ENCODE measurements at regions not wholly inside any gene's neighbourhood (a gene's known extent, or its start where the extent isn't known, plus 50 kb on each side); places are given as distances from the start of the nearest gene placed in this dataset.

DNA sequence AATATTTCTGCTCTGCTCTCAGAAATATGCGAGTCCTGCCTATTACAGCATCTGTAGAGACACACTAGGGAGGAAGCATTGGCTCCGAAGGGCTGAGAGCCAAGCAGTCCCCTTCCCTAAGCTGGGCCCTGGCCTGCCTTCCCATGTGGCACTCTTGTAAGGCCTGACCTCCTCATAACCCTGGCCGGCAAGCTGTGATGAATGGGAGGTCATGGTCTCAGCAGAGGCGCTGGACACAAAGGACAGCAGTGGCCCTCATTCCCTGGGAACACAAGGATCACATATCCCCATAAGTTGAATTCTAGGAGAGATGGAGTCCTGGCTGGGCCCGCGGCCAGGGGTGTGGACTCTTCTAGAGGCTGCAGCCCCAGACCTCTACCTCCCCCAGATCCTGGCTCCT, 483.3 kb downstream of the ZNF536 start:
- no peak overlapping the region for H3K9ac ChIP-seq (ENCODE audit: low read depth in 1 of 2, low read length in 2 of 2)
- H3K4me3 ChIP-seq (ENCODE audit: low read depth in 1 of 2, low read length in 2 of 2) = no peak overlapping the region
- no peaks in the 10 kb centered on the region for H3K27me3 ChIP-seq (ENCODE audit: control insufficient read depth in 1 of 2, insufficient read depth in 2 of 2, low read length in 2 of 2)
- H3K9me3 ChIP-seq (ENCODE audit: control insufficient read depth in 1 of 2, low read length in 2 of 2) = no peaks in the 10 kb centered on the region
- no peak overlapping the region for H3K27ac ChIP-seq (ENCODE audit: low read depth, low read length)
- no peaks in the 10 kb centered on the region for H3K36me3 ChIP-seq (ENCODE audit: control insufficient read depth in 1 of 2, insufficient read depth in 2 of 2, low read length in 2 of 2)
- no peaks in the 10 kb centered on the region for H3K4me1 ChIP-seq (ENCODE audit: control insufficient read depth in 1 of 2, insufficient read depth in 2 of 2, low read length in 2 of 2)

DNA sequence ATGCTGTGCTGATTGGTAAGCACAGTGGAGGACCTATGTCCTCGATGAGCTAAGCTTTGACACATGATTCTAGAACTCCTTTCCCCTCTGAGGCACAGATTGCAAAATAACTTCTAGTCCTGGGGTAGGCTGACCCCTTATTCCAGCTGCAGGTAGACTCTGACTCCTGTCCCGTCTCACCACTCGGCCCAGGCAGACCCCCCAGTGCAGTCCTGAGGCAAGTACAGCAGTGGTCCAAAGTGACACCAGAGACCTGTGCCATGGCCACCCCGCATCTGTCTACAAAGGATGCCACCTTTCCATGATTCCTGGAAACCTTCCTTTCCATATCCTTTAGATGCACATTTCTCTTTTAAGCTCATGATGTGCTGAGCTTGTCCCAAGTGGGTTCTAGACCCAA, 482.5 kb downstream of the ZNF536 start:
- Histone ChIP-seq H3K4me3 (ENCODE audit: low read depth in 1 of 2, low read length in 2 of 2) (no peak overlapping the region), H3K9me3 (ENCODE audit: control insufficient read depth in 1 of 2, low read length in 2 of 2) (no peaks in the 10 kb centered on the region), H3K36me3 (ENCODE audit: control insufficient read depth in 1 of 2, insufficient read depth in 2 of 2, low read length in 2 of 2) (no peaks in the 10 kb centered on the region), H3K27ac (ENCODE audit: low read depth, low read length) (no peak overlapping the region), H3K9ac (ENCODE audit: low read depth in 1 of 2, low read length in 2 of 2) (no peak overlapping the region), H3K4me1 (ENCODE audit: control insufficient read depth in 1 of 2, insufficient read depth in 2 of 2, low read length in 2 of 2) (no peaks in the 10 kb centered on the region), H3K27me3 (ENCODE audit: control insufficient read depth in 1 of 2, insufficient read depth in 2 of 2, low read length in 2 of 2) (no peaks in the 10 kb centered on the region)

DNA sequence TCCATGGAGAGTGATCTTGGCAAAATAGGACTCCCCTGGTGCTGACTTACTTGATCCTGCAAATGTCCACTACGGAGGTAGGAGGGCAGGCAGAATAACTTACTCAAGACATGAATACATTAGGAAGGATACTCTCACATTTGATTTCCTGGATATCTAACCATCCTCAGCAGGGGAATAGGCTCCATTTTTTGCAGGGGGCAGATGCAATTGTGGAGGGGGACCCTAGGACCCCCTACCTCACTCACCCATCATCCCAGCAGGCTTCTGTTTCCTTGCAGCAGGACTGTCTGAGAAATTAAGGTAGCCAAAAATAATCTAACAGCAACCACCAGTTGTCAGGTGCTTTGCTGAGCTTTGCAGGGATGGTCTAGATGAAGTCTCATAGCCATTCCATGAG, 482.0 kb downstream of the ZNF536 start:
- no peaks in the 10 kb centered on the region for H3K9me3 ChIP-seq (ENCODE audit: control insufficient read depth in 1 of 2, low read length in 2 of 2)
- no peaks in the 10 kb centered on the region for H3K27me3 ChIP-seq (ENCODE audit: control insufficient read depth in 1 of 2, insufficient read depth in 2 of 2, low read length in 2 of 2)
- no peak overlapping the region for H3K27ac ChIP-seq (ENCODE audit: low read depth, low read length)
- H3K4me1 ChIP-seq (ENCODE audit: control insufficient read depth in 1 of 2, insufficient read depth in 2 of 2, low read length in 2 of 2) = no peaks in the 10 kb centered on the region
- H3K4me3 ChIP-seq (ENCODE audit: low read depth in 1 of 2, low read length in 2 of 2) = no peak overlapping the region
- H3K9ac ChIP-seq (ENCODE audit: low read depth in 1 of 2, low read length in 2 of 2) = no peak overlapping the region
- no peaks in the 10 kb centered on the region for H3K36me3 ChIP-seq (ENCODE audit: control insufficient read depth in 1 of 2, insufficient read depth in 2 of 2, low read length in 2 of 2)

DNA sequence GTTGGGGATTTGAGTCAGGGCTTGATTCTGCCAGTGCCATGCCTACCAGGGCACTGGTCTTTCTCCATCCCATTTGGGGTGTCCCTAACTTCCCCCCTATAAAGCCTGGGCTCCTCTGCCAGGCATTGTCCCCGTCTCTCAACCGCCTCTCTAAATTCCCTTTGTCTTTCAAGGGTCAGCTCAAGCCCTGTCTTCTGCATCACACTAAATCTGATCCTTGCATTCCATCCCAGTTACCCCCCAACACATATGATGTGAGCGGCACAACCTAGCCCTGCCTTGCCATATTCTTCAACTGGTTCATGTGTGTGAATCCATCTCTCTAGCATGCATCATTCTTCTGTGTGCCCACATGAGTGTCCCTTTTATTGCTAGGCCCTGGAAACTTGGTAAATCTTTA, 480.9 kb downstream of the ZNF536 start:
- Histone ChIP-seq H3K4me1 (ENCODE audit: control insufficient read depth in 1 of 2, insufficient read depth in 2 of 2, low read length in 2 of 2) (no peaks in the 10 kb centered on the region), H3K4me3 (ENCODE audit: low read depth in 1 of 2, low read length in 2 of 2) (no peak overlapping the region), H3K36me3 (ENCODE audit: control insufficient read depth in 1 of 2, insufficient read depth in 2 of 2, low read length in 2 of 2) (no peaks in the 10 kb centered on the region), H3K9ac (ENCODE audit: low read depth in 1 of 2, low read length in 2 of 2) (no peak overlapping the region), H3K27ac (ENCODE audit: low read depth, low read length) (no peak overlapping the region), H3K27me3 (ENCODE audit: control insufficient read depth in 1 of 2, insufficient read depth in 2 of 2, low read length in 2 of 2) (no peaks in the 10 kb centered on the region), H3K9me3 (ENCODE audit: control insufficient read depth in 1 of 2, low read length in 2 of 2) (no peaks in the 10 kb centered on the region)

DNA sequence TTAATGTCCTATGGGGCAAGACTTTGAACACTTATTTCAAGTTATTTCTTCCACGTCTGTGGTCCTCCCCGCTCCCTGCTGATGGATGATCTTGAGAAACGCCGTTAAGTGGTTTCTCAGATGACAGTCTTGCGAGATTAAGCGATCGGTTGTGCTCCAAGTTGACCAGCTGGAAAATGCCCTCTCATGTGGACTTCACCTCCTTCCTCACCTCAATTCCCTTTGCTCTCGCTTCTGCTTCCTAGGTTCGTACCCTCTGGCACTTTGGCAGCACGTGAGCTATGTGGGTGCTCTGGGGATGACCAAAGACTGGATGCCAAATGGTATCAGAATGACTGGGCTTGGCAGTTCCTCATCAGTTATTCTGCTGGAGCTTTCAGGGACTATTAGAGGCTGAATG, 480.0 kb downstream of the ZNF536 start:
- H3K9ac ChIP-seq (ENCODE audit: low read depth in 1 of 2, low read length in 2 of 2) = no peak overlapping the region
- H3K4me1 ChIP-seq (ENCODE audit: control insufficient read depth in 1 of 2, insufficient read depth in 2 of 2, low read length in 2 of 2) = no peaks in the 10 kb centered on the region
- H3K4me3 ChIP-seq (ENCODE audit: low read depth in 1 of 2, low read length in 2 of 2) = no peak overlapping the region
- no peaks in the 10 kb centered on the region for H3K9me3 ChIP-seq (ENCODE audit: control insufficient read depth in 1 of 2, low read length in 2 of 2)
- no peaks in the 10 kb centered on the region for H3K36me3 ChIP-seq (ENCODE audit: control insufficient read depth in 1 of 2, insufficient read depth in 2 of 2, low read length in 2 of 2)
- H3K27ac ChIP-seq (ENCODE audit: low read depth, low read length) = no peak overlapping the region
- no peaks in the 10 kb centered on the region for H3K27me3 ChIP-seq (ENCODE audit: control insufficient read depth in 1 of 2, insufficient read depth in 2 of 2, low read length in 2 of 2)

DNA sequence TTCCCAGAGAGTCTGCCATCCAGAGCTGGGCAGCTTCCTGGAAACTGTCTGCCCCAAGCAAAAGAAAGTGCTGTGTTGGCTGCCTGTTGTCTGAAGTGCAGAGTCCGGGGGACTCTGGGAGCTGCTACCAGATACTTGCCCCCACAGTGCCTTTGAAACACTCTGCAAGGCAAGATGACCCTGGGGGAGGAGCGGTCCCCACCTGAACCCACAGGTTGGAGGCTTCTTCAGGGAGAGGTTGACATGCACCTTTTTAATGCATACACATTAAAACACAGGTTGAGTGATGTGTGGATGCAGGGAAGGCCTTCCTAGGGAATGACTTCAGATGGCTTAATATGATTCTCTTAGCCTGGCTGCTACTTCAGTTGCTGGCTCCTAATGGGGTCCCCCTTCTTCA, 479.5 kb downstream of the ZNF536 start:
- H3K27ac ChIP-seq (ENCODE audit: low read depth, low read length) = no peak overlapping the region
- no peaks in the 10 kb centered on the region for H3K27me3 ChIP-seq (ENCODE audit: control insufficient read depth in 1 of 2, insufficient read depth in 2 of 2, low read length in 2 of 2)

DNA sequence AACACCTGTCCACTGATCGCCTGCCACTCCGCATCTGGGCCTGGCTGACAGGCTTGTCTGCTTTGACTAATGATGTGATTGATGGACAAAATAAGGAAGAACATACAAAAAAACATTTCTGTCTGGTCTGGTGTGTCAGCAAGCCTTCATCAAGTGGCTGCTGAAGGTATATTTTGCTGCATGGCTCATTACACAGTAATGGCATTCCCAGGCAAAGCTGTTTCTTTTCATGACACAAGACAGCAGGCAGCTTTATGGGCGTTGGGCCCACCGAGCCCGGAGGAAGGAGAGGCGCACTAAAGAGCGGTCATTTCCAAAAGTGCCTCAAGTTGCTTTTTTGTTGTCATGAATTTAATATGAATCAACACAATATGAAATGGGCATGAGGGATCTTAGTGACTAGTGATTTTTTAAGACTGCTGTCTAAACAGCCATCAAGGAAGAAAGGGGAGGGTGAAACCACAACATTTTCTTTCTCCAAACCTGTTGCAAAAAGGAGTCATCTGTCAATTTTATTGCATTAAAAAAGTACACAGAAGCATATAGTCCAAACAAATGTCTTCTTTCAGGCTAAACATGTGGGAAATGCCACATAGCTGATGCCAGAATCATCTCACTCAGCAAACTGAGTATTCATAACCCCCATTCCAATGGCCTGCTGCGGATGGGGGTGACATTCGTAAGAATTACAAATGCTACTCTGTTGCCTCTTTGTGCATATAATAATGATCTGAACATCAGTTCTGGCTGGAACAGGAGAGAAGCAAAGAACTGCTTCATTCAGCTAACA, 476.6 kb downstream of the ZNF536 start:
- Histone ChIP-seq H3K27me3 (ENCODE audit: control insufficient read depth in 1 of 2, insufficient read depth in 2 of 2, low read length in 2 of 2) (no peaks in the 10 kb centered on the region), H3K4me1 (ENCODE audit: control insufficient read depth in 1 of 2, insufficient read depth in 2 of 2, low read length in 2 of 2) (no peaks in the 10 kb centered on the region), H3K36me3 (ENCODE audit: control insufficient read depth in 1 of 2, insufficient read depth in 2 of 2, low read length in 2 of 2) (no peaks in the 10 kb centered on the region), H3K27ac (ENCODE audit: low read depth, low read length) (no peak overlapping the region), H3K4me3 (ENCODE audit: low read depth in 1 of 2, low read length in 2 of 2) (no peak overlapping the region), H3K9ac (ENCODE audit: low read depth in 1 of 2, low read length in 2 of 2) (no peak overlapping the region), H3K9me3 (ENCODE audit: control insufficient read depth in 1 of 2, low read length in 2 of 2) (no peaks in the 10 kb centered on the region)

More for the DNA sequence above, 479.5 kb downstream of the ZNF536 start:
- Histone ChIP-seq H3K9ac (ENCODE audit: low read depth in 1 of 2, low read length in 2 of 2) (no peak overlapping the region), H3K36me3 (ENCODE audit: control insufficient read depth in 1 of 2, insufficient read depth in 2 of 2, low read length in 2 of 2) (no peaks in the 10 kb centered on the region), H3K4me3 (ENCODE audit: low read depth in 1 of 2, low read length in 2 of 2) (no peak overlapping the region), H3K4me1 (ENCODE audit: control insufficient read depth in 1 of 2, insufficient read depth in 2 of 2, low read length in 2 of 2) (no peaks in the 10 kb centered on the region), H3K9me3 (ENCODE audit: control insufficient read depth in 1 of 2, low read length in 2 of 2) (no peaks in the 10 kb centered on the region)

DNA sequence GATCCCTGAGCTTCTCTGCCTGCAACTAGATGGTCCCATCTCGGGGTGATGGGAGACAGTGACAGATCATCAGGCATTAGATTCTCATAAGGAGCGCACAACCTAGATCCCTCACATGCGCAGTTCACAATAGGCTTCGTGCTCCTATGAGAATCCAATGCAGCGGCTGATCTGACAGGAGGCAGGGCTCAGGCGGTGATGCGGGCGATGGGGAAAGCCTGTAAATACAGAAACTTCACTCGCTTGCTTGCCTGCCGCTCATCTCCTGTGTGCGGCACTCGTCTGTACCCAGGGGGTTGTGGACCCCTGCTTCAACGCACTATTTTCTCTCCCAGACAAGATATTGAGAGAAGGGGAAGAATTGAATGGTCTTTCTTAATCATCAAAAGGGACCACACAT, 473.9 kb downstream of the ZNF536 start:
- Histone ChIP-seq H3K27ac (ENCODE audit: low read depth, low read length) (no peak overlapping the region), H3K9ac (ENCODE audit: low read depth in 1 of 2, low read length in 2 of 2) (no peak overlapping the region), H3K4me3 (ENCODE audit: low read depth in 1 of 2, low read length in 2 of 2) (no peak overlapping the region), H3K9me3 (ENCODE audit: control insufficient read depth in 1 of 2, low read length in 2 of 2) (no peaks in the 10 kb centered on the region), H3K27me3 (ENCODE audit: control insufficient read depth in 1 of 2, insufficient read depth in 2 of 2, low read length in 2 of 2) (no peaks in the 10 kb centered on the region), H3K4me1 (ENCODE audit: control insufficient read depth in 1 of 2, insufficient read depth in 2 of 2, low read length in 2 of 2) (no peaks in the 10 kb centered on the region), H3K36me3 (ENCODE audit: control insufficient read depth in 1 of 2, insufficient read depth in 2 of 2, low read length in 2 of 2) (no peaks in the 10 kb centered on the region)

DNA sequence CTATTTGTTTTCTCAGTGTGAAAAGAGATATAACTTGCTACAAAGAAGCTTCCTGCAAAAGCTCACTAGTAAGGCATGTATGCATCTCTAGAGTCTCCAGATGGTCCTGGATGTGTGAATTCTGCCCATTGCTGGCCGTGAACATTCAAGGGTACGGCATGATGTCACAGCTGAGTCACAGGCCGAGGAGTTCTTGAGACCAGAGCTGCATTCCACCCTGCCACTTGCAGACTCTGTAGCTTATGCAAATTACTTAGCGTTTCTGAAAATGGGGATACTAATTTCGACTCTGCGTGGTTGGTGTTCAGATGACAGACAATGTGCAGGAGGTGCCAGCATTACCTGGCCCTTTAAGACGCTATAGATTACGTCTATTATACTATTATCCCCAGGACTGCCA, 470.7 kb downstream of the ZNF536 start:
- H3K27me3 ChIP-seq (ENCODE audit: control insufficient read depth in 1 of 2, insufficient read depth in 2 of 2, low read length in 2 of 2) = no peaks in the 10 kb centered on the region
- no peak overlapping the region for H3K9ac ChIP-seq (ENCODE audit: low read depth in 1 of 2, low read length in 2 of 2)
- H3K36me3 ChIP-seq (ENCODE audit: control insufficient read depth in 1 of 2, insufficient read depth in 2 of 2, low read length in 2 of 2) = no peaks in the 10 kb centered on the region
- no peaks in the 10 kb centered on the region for H3K9me3 ChIP-seq (ENCODE audit: control insufficient read depth in 1 of 2, low read length in 2 of 2)
- no peaks in the 10 kb centered on the region for H3K4me1 ChIP-seq (ENCODE audit: control insufficient read depth in 1 of 2, insufficient read depth in 2 of 2, low read length in 2 of 2)
- no peak overlapping the region for H3K27ac ChIP-seq (ENCODE audit: low read depth, low read length)
- no peak overlapping the region for H3K4me3 ChIP-seq (ENCODE audit: low read depth in 1 of 2, low read length in 2 of 2)

DNA sequence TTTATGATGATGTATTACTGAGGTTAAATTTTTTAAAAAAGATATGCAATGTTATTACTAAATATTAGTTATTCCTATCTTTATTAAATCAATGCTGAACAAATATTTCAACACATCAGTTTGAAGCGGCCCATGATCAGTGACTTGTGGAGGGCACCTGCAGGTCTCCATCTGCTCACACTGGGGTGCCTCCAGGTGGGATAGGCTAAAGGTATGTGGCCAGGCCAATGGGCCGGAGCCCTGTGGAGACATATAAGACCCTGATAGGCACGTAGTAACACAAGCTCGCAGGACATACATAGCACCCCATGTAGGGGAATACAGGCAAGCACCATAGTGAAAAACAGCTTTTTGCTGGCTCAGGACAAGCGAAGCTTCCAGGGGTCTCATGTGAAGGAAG, 469.8 kb downstream of the ZNF536 start:
- Histone ChIP-seq H3K27ac (ENCODE audit: low read depth, low read length) (no peak overlapping the region), H3K36me3 (ENCODE audit: control insufficient read depth in 1 of 2, insufficient read depth in 2 of 2, low read length in 2 of 2) (no peaks in the 10 kb centered on the region), H3K4me3 (ENCODE audit: low read depth in 1 of 2, low read length in 2 of 2) (no peak overlapping the region), H3K9ac (ENCODE audit: low read depth in 1 of 2, low read length in 2 of 2) (no peak overlapping the region), H3K27me3 (ENCODE audit: control insufficient read depth in 1 of 2, insufficient read depth in 2 of 2, low read length in 2 of 2) (no peaks in the 10 kb centered on the region), H3K9me3 (ENCODE audit: control insufficient read depth in 1 of 2, low read length in 2 of 2) (no peaks in the 10 kb centered on the region), H3K4me1 (ENCODE audit: control insufficient read depth in 1 of 2, insufficient read depth in 2 of 2, low read length in 2 of 2) (no peaks in the 10 kb centered on the region)
